ENCODE measurements at regions not wholly inside any gene's neighbourhood (a gene's known extent, or its start where the extent isn't known, plus 50 kb on each side); places are given as distances from the start of the nearest gene placed in this dataset.
"Not testable (repeated sequence)": the region's sequence is repeated elsewhere in the genome, so short reads cannot be mapped to it uniquely, and the experiment has no call there.

DNA sequence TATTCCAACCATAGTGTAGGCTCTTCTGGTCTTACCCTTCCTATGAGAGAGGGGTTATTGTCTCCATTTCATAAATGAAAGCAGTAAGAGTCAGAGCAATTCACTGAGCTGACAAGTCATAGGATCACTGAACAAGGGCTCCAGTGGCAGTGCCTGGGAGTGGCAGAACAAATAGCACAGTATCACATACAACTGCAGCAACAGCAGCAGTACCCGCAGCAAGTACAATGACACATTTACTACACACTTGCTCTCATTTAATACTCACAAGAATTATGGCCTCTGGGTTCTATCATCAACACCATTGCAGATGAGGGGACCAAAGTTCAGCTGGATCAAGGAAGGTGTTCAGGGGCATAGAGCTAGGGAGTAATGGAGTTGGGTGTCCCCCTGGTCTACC is 218.8 kb downstream of the BCL2L11 start:
- not testable (repeated sequence) for H3K4me3 ChIP-seq (ENCODE audit: low read depth, low read length)

DNA sequence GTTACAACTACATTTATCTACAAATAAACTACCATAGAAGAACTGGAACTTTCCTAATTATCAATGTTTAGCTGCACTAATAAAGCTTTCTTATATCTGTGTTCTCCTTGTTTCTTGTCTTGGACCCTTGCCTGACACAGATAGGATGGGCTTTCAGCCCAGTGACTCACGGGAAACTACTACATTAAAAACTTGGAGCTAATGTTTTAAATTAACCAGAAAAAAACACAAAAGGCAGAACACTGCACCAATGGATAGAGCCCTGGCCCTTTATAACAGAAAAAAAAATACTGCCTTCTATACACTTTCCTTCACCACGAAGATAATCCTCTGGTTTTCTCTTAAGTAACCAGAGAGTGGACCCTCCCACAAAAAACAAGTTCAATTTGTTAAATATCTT is 223.9 kb downstream of the BCL2L11 start:
- not testable (repeated sequence) for H3K4me3 ChIP-seq (ENCODE audit: low read depth, low read length); DNase-seq (ENCODE audit: low read depth)

More for the DNA sequence above, 218.8 kb downstream of the BCL2L11 start:
- not testable (repeated sequence) for DNase-seq (ENCODE audit: low read depth)

DNA sequence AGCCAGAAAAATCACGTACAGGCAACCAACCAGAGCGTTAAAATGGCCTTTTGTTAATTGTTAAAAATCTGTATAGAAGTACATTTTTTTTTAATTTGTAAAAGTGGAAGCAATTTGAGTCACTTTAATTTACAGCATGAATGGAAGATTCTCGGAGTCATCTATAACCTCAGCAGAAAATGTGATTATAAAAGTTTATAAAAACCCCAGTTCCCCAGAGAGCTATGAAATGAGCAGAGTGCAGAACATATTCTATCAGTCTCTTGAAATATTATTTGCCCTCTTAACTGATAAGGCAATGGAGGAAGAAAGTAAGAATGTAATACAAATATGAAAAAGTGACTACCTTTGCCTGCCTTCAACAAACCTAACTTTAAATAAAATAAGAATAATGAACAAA is 224.7 kb downstream of the BCL2L11 start:
- DNase-seq (ENCODE audit: low read depth); H3K4me3 ChIP-seq (ENCODE audit: low read depth, low read length): not testable (repeated sequence)

DNA sequence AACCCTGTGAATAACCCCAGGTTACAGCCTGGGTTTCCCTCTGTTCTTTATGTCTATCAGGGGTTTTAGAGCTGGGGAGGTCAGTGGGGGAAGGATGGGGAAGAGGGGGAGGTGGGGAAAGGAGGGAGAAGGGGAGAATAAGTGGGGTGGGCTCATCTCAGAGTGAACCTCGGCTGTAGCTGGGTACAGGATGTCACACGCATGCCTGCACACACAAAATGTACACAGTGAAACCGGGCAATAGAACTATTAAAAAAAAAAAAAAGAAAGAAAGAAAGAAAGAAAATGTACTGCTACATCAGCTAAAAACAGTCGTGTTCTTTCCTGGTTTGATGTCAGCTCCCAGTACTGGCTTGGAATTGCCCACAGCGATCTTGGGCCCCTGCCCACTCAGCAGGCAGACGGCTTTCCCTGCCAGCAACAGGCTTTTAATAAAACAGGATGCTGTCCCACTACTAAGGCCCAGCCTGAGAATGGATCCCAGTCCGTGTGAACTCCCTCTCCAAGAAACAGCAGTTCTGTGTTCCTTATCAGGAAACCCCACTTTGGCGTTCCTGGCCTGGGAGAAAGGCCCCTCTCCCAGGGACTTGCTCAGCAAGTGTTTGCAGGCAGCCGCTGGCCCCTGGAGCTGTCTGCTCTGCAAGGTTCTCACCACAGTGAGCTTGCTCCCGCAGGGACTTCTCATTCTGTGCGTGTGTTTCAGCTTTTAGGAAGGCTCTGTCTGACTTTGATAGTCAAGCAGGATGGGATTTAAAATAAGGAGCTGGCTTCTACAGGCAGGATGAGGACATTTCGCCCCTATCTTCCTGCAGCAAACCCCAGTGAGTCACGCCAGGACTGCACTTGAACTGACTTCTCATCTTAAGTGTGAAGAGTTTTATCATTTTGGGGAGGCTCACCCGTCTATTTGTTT is 225.6 kb downstream of the BCL2L11 start:
- DNase-seq (ENCODE audit: low read depth); H3K4me3 ChIP-seq (ENCODE audit: low read depth, low read length): not testable (repeated sequence)

DNA sequence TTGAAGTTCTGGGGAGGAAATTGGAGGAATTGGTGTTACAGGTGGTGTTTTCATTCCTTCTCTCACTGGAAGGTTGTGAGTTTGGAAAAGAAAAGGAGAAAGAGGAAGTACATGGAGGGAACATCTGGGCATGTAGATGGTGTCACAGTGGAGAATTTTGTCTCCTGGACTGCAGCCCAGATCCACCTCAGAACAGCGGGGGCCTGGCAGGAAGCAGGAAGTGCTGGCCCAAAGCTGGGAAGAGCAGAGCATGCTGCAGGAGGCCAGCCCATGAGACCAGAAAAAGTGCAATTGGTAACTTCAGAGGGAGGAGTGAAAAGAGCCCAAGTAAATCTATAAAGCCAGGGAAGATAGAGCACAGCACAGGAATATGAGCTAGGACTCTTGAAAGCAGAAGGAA is 227.0 kb downstream of the BCL2L11 start:
- DNase-seq (ENCODE audit: low read depth) = not testable (repeated sequence)

DNA sequence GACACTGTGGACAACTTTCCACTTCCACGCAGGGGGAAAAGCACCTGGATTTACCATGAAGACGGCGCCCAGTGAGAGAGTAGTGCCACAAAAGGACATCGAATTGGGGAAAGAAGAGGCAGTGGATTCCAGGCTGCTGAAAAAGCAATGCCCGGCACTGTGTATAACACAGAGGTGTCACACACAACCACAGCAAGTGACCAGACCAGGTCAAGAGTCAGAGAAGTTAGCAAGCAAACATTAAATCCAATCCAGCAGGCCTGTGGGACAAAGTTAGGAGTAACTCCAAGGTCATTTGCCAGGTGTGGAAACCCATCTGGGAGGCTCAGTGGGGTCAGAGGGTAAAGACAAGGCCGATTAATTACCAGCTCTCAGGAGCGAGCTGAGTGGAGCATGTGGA is 227.6 kb downstream of the BCL2L11 start:
- H3K4me3 ChIP-seq (ENCODE audit: low read depth, low read length); DNase-seq (ENCODE audit: low read depth): not testable (repeated sequence)

More for the DNA sequence above, 227.0 kb downstream of the BCL2L11 start:
- H3K4me3 ChIP-seq (ENCODE audit: low read depth, low read length) = not testable (repeated sequence)

DNA sequence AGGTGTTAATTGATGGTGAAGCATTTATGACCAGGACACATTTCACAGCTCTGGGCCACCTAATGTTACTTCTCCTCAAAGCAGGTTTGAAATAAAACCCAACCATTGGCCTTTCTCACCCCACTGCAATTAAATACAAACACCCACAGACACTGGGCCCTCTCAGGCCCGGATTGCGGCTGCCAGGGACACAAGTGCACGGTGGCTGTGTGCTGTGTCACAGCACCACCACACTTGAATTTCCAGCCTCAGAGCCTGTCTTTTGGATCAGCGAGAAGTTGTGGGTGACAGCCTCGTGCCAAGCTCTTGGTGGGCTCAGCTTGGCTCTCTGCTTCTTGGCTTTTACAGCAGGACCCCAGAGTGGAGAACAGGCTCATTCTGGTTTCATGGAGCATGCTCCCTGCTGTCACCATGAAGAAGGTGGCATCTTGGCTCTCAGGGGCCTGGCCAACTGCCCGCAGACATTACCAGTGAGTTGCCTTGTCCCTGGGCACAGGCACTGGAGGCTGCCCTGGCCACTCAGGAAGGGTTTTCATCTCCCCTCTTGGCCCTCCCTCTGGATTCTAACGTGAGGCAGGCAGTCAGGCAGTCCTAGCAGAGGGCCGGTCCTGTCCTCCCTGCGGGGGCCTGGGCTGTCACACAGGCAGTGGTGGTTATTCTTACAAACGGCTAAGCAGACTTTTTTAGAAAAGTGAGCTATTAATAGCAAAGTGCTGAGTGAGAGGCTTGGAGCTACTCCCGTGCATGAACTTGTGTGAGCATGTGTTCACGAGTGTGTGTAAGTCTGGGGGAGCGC is 234.5 kb downstream of the BCL2L11 start:
- not testable (repeated sequence) for DNase-seq (ENCODE audit: low read depth); H3K4me3 ChIP-seq (ENCODE audit: low read depth, low read length)

DNA sequence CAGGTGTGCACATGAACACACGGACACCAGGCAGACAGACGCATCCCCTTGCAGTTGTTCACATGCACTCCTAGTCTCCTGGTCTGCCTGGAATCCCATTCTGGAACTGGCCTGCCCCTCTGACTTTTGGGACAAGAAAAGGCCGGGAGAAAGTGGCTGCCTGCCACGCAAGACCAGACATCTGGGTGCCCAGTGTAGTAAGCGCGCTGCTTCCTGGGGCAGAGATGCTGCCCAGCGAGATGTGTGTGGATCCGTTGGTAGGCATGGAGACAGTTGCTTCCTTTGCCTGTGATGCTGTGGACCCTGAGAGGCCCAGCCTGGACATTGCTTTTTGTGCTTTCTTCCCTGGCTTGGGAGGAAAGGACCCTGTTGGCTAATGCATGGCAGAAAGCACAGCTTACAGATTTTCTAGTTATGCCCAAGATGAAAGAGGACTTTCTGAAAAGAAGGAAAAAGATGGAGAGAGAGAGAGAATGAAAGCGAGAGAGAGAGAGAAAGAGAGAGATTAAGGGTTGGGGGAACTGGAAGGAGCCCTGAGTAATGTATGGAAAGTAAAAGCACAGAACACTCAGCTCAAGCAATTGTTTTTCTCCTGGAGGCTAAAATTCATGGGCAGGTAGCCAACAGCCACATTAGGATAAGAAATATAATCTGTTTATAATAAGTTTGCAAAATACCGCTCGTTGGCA is 235.3 kb downstream of the BCL2L11 start:
- not testable (repeated sequence) for H3K4me3 ChIP-seq (ENCODE audit: low read depth, low read length); DNase-seq (ENCODE audit: low read depth)

DNA sequence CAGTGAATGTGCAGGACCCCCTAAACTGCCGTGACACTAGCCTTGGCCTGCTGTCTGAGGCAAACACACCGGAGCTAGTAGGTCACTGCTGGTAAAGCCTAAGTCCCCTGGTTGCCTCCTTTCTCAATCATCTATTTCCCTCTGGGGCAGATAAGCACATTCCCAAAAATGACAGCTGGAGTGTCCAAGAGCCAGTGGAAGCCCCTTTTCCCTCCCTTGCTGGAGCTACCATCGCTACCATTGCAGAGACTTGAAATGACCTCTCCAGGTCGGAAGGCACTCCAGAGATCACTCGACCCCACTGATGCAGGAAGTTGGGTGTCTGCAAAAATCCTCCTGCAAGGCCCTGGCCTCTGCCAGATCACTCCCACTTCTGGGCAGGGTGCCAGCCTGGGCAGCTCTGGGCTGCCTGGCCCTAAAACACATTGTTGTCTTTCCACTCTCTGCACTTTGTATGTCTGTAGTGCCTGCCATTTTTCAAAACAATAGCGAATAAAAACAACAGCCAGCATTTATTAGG is 235.9 kb downstream of the BCL2L11 start:
- H3K4me3 ChIP-seq (ENCODE audit: low read depth, low read length) = not testable (repeated sequence)
- peak; percentile 2 for DNase-seq (ENCODE audit: low read depth)

DNA sequence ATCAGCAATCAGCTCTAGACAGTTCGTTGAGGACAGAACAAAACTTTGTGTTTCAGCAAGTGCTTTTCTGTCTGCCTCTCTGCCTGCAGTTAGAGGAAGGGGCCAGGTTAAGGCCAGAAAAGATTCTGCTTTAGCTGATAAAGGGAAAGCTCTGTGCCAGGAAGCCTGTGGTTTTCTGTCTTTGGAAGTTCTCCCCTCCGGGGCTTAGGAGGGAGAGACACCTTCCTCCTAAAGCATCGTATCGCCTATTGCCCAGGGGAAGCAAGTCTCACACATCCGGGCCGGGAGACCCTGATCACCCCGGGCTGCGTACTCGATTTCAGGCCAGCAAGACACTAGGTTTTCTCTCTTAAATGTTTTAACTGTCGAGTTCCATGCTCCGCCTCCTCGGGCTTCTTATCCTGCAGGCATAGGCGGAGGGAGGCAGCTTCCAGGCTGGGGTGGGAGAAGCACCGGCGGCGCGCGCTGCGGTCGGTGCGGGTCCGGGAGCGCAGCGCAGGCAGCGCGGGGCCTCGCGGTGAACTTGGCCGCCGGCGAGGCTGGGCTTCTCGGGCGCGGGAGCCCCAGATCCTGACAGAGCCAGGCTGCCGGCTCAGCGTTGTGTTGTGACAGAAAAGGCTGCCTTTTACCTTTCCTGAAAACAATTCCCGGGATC is 245.4 kb downstream of the BCL2L11 start:
- not testable (repeated sequence) for H3K4me3 ChIP-seq (ENCODE audit: low read depth, low read length); DNase-seq (ENCODE audit: low read depth)

DNA sequence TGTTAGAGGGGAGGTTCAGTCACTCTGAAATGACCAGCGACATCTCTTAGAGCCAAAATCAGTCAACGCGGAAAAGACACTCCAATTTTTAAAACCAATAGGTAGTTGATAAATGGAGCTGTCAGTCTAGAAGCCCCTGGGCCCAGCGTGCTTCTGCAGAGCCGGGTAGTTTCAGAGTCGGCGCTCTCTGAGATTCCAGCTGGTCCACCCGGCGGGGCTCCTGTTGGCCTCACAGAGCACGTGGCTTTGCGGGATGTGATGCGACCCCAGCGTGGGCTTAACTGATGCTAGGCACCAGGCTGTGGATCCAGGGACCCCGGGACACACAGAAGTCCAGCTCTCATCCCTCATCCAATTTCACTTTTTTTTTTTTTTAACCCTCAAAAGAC is 245.9 kb downstream of the BCL2L11 start:
- not testable (repeated sequence) for H3K4me3 ChIP-seq (ENCODE audit: low read depth, low read length); DNase-seq (ENCODE audit: low read depth)

DNA sequence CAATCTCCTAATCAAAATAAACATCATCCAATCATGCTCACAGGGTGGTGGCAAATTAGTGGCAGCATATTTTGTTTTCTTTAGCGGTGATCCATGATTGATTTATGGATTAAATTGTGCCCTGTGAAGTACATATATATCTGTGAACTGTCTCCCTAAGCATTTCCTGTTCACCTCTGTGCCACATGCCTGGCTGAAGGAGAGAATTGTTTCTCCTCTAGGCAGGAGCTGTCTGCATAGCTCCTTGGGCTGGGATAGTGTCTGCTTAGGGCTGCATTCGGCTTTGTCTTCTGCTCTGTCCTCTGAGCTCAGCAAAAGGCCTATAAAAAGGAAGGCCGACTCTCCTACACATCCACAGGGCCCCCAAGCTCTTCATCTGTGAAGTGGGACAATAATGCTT is 246.4 kb downstream of the BCL2L11 start:
- not testable (repeated sequence) for DNase-seq (ENCODE audit: low read depth); H3K4me3 ChIP-seq (ENCODE audit: low read depth, low read length)

DNA sequence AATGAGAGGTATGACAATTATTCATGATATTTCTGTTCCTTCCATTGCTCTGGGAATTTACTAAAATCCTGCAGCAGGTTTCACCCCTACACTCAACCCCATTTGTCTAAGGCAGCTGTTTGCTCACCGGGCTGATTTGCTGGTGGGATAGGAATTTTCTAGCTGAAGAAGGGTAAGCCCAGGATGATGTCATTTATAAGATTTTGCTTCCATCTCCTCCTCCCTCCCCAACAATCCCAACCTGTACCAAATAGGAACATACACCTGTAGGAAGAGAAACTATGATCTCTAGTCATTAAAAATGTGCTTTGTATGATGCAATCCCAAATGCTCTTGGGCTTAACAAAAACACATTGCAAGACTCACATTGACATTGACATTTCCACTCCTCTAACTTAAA is 247.2 kb downstream of the BCL2L11 start:
- not testable (repeated sequence) for H3K4me3 ChIP-seq (ENCODE audit: low read depth, low read length)
- peak; percentile 35 for DNase-seq (ENCODE audit: low read depth)

DNA sequence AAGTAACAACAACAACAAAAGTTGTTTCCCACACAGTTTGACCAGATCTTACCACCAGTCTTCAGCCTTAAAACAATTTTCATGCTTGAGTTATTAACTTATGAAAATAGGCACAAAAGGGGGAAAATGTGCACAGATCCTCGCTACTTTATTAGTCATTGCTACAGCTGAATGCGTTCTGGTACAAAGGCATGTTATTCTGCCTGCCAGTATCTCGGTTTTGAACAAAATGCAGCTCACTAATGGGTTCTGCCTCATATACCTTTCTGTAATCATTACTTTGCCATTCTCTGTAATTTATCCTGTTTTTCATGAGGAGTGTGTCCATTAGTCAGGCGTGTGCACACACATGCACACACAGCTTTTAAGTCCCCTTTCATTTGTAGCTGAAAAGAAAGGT is 247.6 kb downstream of the BCL2L11 start:
- not testable (repeated sequence) for H3K4me3 ChIP-seq (ENCODE audit: low read depth, low read length); DNase-seq (ENCODE audit: low read depth)

DNA sequence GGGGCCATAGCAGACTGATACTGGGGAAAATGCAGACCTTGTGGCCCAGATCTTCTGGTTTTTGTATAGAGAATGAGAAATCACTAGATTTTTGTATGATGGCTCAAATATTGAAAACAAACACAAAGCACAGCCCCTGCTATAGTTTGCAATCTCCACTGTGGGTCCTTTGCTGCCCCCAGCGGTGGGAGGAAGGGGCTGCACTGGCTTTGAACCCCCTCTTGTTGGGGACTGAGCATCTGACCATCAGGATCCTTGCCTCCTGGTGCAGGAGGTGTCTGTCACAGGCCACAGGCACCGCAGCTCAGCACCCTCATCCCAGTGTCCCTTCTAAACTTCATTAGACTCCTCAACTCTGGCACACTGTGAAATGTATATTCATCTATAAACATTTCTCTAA is 252.3 kb downstream of the BCL2L11 start:
- DNase-seq (ENCODE audit: low read depth); H3K4me3 ChIP-seq (ENCODE audit: low read depth, low read length): not testable (repeated sequence)

DNA sequence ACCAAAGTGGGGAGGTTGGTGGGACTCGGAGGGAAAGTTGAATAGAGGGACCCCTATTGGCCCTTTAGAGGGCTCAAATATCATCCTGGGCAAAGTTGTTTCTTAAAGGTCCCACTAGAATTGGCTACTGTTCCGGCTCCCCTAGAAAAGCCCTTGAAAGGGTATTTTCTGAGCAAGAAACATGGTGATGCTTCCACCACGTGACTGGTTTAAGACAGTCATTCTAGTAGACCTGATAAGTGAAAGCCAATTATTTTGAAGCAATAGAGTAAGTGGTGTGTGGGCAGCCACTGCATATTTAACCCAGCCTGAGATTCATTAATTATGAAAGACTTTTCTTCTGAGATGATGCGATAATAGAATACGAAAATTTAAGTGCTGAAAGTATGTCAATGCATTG is 253.3 kb downstream of the BCL2L11 start:
- not testable (repeated sequence) for H3K4me3 ChIP-seq (ENCODE audit: low read depth, low read length); DNase-seq (ENCODE audit: low read depth)

DNA sequence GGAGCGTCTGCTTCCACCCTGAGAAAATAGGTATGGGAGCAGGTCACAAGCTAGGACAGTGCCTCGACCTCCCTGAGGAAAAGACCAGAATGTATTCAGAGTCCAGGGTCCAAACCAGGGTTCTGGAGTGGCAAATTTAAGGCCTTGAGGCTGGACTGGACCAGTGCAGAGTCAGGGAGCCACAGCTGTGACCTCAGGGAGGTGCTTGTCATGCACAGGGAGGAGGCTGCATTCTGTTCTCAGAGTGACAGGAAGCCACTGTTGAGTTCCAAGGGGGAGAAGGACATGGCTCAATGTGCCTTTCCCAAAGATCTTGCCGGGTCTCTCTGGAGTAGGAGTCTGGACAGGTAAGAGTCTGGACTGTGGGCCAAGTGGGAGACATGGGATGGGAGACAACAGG is 254.0 kb downstream of the BCL2L11 start:
- not testable (repeated sequence) for H3K4me3 ChIP-seq (ENCODE audit: low read depth, low read length); DNase-seq (ENCODE audit: low read depth)

DNA sequence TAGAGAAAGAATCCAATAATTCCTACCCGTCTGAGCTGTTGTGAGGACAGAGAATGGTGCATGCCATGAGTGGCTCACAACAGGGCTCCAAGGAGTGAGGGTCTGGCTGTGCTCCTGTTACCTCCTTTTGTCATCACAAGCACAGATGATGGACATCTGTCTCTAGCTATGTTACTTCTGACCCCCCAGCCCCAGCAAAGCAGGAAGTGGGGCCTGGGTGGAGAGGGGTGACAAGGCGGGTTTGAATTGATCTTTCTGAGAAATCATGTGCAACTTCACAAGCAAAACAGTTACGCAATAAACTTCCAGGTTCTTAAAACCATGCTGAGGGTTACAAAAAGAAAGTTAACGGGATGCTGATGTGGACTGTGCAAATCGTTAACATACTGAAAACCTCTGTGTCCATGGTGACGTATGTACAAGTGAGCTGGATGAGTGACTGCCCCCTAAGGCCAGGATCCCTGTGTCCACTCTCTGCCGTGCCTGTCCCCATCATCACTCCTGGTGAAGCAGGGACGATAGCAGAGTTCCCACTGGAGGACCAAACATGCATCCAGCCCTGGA is 254.7 kb downstream of the BCL2L11 start:
- not testable (repeated sequence) for H3K4me3 ChIP-seq (ENCODE audit: low read depth, low read length); DNase-seq (ENCODE audit: low read depth)

All from epithelial cell of proximal tubule (primary cell).